H1 (cell line): ENCODE measurements at regions not wholly inside any gene's neighbourhood (a gene's known extent, or its start where the extent isn't known, plus 50 kb on each side); places are given as distances from the start of the nearest gene placed in this dataset.

Experiments
- CTCF ChIA-PET: fragments of 300-600 bp; sonication (Branson Sonifier 250); formaldehyde crosslinking; loops from one replicate; lab custom pipeline; 2021; ENCODE audit not compliant: partially characterized antibody; lab: Charles Lee
- POLR2A ChIA-PET: fragments of 300-600 bp; sonication (Branson Sonifier 250); formaldehyde crosslinking; loops from one replicate; lab custom pipeline; 2021; ENCODE audit warnings: inconsistent platforms; ENCODE audit not compliant: partially characterized antibody; lab: Charles Lee
- DNase-seq, 2 experiments: peaks; one replicate each; pipeline versions ENCODE4 v3.0.0 to v3.0.0-alpha.2; 2010 to 2022; ENCODE audit warnings: low spot score in 2 of 2, low read depth in 1 of 2, mixed read lengths in 1 of 2
- FAIRE-seq: peaks from 2 replicates; lab custom pipeline; 2011; peaks lifted over from hg19 to GRCh38; lab: Jason Lieb, UNC
- H2AFZ ChIP-seq: 2 replicates; pipeline ENCODE4 v1.8.1; 2012; ENCODE audit warnings: low read length, inconsistent platforms
- H2AK5ac ChIP-seq: 2 replicates; pipeline ENCODE4 v1.6.1; 2013; ENCODE audit warnings: low read depth, low read length
- H2BK120ac ChIP-seq: replicated peaks from 2 replicates; pipeline ENCODE3; 2013; ENCODE audit warnings: low read depth, low read length, inconsistent platforms
- H2BK12ac ChIP-seq: 2 replicates; pipeline ENCODE4 v1.6.1; 2013; ENCODE audit warnings: low read depth, low read length
- H2BK15ac ChIP-seq: 2 replicates; pipeline ENCODE4 v1.6.1; 2013; ENCODE audit warnings: low read length
- H2BK20ac ChIP-seq: 2 replicates; pipeline ENCODE4 v1.6.1; 2013; ENCODE audit warnings: low read length
- H2BK5ac ChIP-seq: 2 replicates; pipeline ENCODE4 v1.6.1; 2013; ENCODE audit warnings: low read depth, low read length
- H3K14ac ChIP-seq: 2 replicates; pipeline ENCODE4 v1.6.1; 2013; ENCODE audit warnings: inconsistent platforms; ENCODE audit not compliant: insufficient read length
- H3K18ac ChIP-seq: 2 replicates; pipeline ENCODE4 v1.6.1; 2013; ENCODE audit warnings: low read length; ENCODE audit errors: extremely low read depth
- H3K23ac ChIP-seq: 2 replicates; pipeline ENCODE4 v1.6.1; 2013; ENCODE audit warnings: inconsistent platforms; ENCODE audit not compliant: insufficient read length
- H3K23me2 ChIP-seq: 2 replicates; pipeline ENCODE4 v1.6.1; 2013; ENCODE audit warnings: low read depth, low read length
- H3K27ac ChIP-seq: 2 replicates; pipeline ENCODE4 v1.6.1; 2011; ENCODE audit warnings: low read depth, low read length, inconsistent platforms
- H3K27me3 ChIP-seq, 4 experiments: replicated peaks in 1 of 4; 1 replicate in 1 of 4; 2 replicates in 3 of 4; pipeline versions ENCODE4 v1.6.1 to v1.8.1; 2011 to 2013; ENCODE audit warnings: low read length in 3 of 4, mild to moderate bottlenecking in 3 of 4, inconsistent platforms in 2 of 4, mixed read lengths in 2 of 4, moderate library complexity in 1 of 4; ENCODE audit not compliant: control insufficient read depth in 3 of 4, insufficient read depth in 3 of 4; ENCODE audit errors: extremely low read depth in 1 of 4
- H3K36me3 ChIP-seq, 4 experiments: 2 replicates each; pipeline versions ENCODE4 v1.6.1 to v1.8.1; 2011 to 2013; ENCODE audit warnings: mild to moderate bottlenecking in 4 of 4, low read length in 3 of 4, moderate library complexity in 2 of 4, control low read depth in 1 of 4, inconsistent platforms in 1 of 4; ENCODE audit not compliant: insufficient read depth in 4 of 4, control insufficient read depth in 2 of 4
- H3K4ac ChIP-seq: replicated peaks from 2 replicates; pipeline ENCODE3; 2013; ENCODE audit warnings: low read length, low read depth, mixed read lengths, inconsistent platforms; ENCODE audit not compliant: insufficient read length
- H3K4me1 ChIP-seq, 4 experiments: replicated peaks in 1 of 4; 1 replicate in 1 of 4; 2 replicates in 3 of 4; pipeline versions ENCODE4 v1.6.1 to v1.8.1; 2011 to 2013; ENCODE audit warnings: low read length in 3 of 4, inconsistent platforms in 2 of 4, mixed read lengths in 1 of 4; ENCODE audit not compliant: insufficient read depth in 4 of 4, control insufficient read depth in 3 of 4
- H3K4me2 ChIP-seq, 2 experiments: 2 replicates each; pipeline versions ENCODE4 v1.6.1 to v1.8.1; 2011 to 2013; ENCODE audit warnings: low read depth in 2 of 2, low read length in 2 of 2, control low read depth in 1 of 2, inconsistent platforms in 1 of 2, mild to moderate bottlenecking in 1 of 2; ENCODE audit not compliant: insufficient read depth in 1 of 2
- H3K4me3 ChIP-seq, 4 experiments: fragments of 200-600, 300-600 bp in 1 of 4; sonication (generic), shearing (Covaris generic), sonication (Bioruptor Twin) in 1 of 4; 2 replicates each; pipeline versions ENCODE4 v1.5.1 to v1.8.1; 2011 to 2016; ENCODE audit warnings: low read length in 4 of 4, low read depth in 3 of 4, control low read depth in 2 of 4, inconsistent platforms in 2 of 4, mild to moderate bottlenecking in 2 of 4, mixed read lengths in 1 of 4, moderate library complexity in 1 of 4; ENCODE audit not compliant: insufficient read depth in 2 of 4; ENCODE audit errors: extremely low read depth in 1 of 4
- H3K56ac ChIP-seq: replicated peaks from 2 replicates; pipeline ENCODE3; 2013; ENCODE audit warnings: low read depth, mild to moderate bottlenecking, mixed read lengths, low read length, inconsistent platforms; ENCODE audit not compliant: insufficient read length
- H3K79me1 ChIP-seq: 2 replicates; pipeline ENCODE4 v1.6.1; 2013; ENCODE audit warnings: low read depth, low read length, control low read depth
- H3K79me2 ChIP-seq, 2 experiments: 2 replicates each; pipeline versions ENCODE4 v1.6.1 to v1.8.1; 2012 to 2013; ENCODE audit warnings: low read length in 2 of 2, mild to moderate bottlenecking in 2 of 2, inconsistent platforms in 1 of 2; ENCODE audit not compliant: insufficient read depth in 2 of 2, control insufficient read depth in 1 of 2
- H3K9ac ChIP-seq, 4 experiments: replicated peaks in 1 of 4; 1 replicate in 1 of 4; 2 replicates in 3 of 4; pipeline versions ENCODE4 v1.6.1 to v1.8.1; 2011 to 2013; ENCODE audit warnings: low read depth in 3 of 4, low read length in 3 of 4, control low read depth in 2 of 4, mild to moderate bottlenecking in 2 of 4, moderate library complexity in 2 of 4, inconsistent platforms in 1 of 4; ENCODE audit errors: extremely low read depth in 1 of 4
- H3K9me3 ChIP-seq, 2 experiments: 2 replicates each; pipeline versions ENCODE4 v1.6.1 to v1.8.1; 2012 to 2013; ENCODE audit warnings: mild to moderate bottlenecking in 2 of 2, moderate library complexity in 2 of 2, control low read depth in 1 of 2, inconsistent platforms in 1 of 2, low read depth in 1 of 2, low read length in 1 of 2, mixed read lengths in 1 of 2; ENCODE audit not compliant: insufficient read depth in 2 of 2
- H4K20me1 ChIP-seq, 2 experiments: replicated peaks in 1 of 2; 2 replicates each; pipeline versions ENCODE3 to v1.8.1; 2011 to 2013; ENCODE audit warnings: inconsistent platforms in 2 of 2, low read length in 2 of 2, mild to moderate bottlenecking in 1 of 2; ENCODE audit not compliant: insufficient read depth in 2 of 2, control insufficient read depth in 1 of 2
- H4K5ac ChIP-seq: 2 replicates; pipeline ENCODE4 v1.6.1; 2013; ENCODE audit warnings: low read length, low read depth, mixed read lengths, inconsistent platforms; ENCODE audit not compliant: insufficient read length
- H4K8ac ChIP-seq: 2 replicates; pipeline ENCODE4 v1.8.0; 2013; ENCODE audit warnings: mild to moderate bottlenecking, moderate library complexity, low read length, inconsistent platforms; ENCODE audit not compliant: insufficient read depth; ENCODE audit errors: extremely low read depth
- H4K91ac ChIP-seq: replicated peaks from 2 replicates; pipeline ENCODE3; 2013; ENCODE audit warnings: low read length, mixed read lengths, inconsistent platforms; ENCODE audit not compliant: insufficient read length
- BRCA1 ChIP-seq: IDR thresholded peaks from 2 replicates; pipeline ENCODE4 v1.6.1; 2012; ENCODE audit warnings: low read depth, low read length, improper control_type of control experiment
- CEBPB ChIP-seq: IDR thresholded peaks from 2 replicates; pipeline ENCODE4 v1.6.1; 2012; ENCODE audit warnings: low read depth, low read length
- CHD2 ChIP-seq: IDR thresholded peaks from 2 replicates; pipeline ENCODE4 v1.6.1; 2012; ENCODE audit warnings: low read length, improper control_type of control experiment
- CTBP2 ChIP-seq: IDR thresholded peaks from 2 replicates; pipeline ENCODE4 v1.7.0; 2011; ENCODE audit warnings: borderline replicate concordance, mild to moderate bottlenecking, moderate library complexity, mixed read lengths, low read length; ENCODE audit not compliant: insufficient read depth, insufficient read length
- GTF2F1 ChIP-seq: IDR thresholded peaks from 2 replicates; pipeline ENCODE4 v1.6.1; 2012; ENCODE audit warnings: low read depth, low read length, improper control_type of control experiment, borderline replicate concordance
- HDAC6 ChIP-seq: IDR thresholded peaks from one replicate; pipeline ENCODE4 v1.7.1; 2012; ENCODE audit warnings: low read depth, mild to moderate bottlenecking, inconsistent platforms, low read length, moderate library complexity
- RXRA ChIP-seq: IDR thresholded peaks from 2 replicates; pipeline ENCODE4 v1.6.1; 2011; ENCODE audit warnings: low read depth, mild to moderate bottlenecking, low read length, moderate library complexity; ENCODE audit not compliant: insufficient read depth
- SP2 ChIP-seq: IDR thresholded peaks from 2 replicates; pipeline ENCODE4 v1.6.1; 2012; ENCODE audit warnings: mild to moderate bottlenecking, low read length, inconsistent platforms
- SP4 ChIP-seq: IDR thresholded peaks from 2 replicates; pipeline ENCODE4 v1.6.1; 2012; ENCODE audit warnings: low read length, inconsistent platforms
- TCF12 ChIP-seq: IDR thresholded peaks from 2 replicates; pipeline ENCODE4 v1.6.1; 2011; ENCODE audit warnings: low read depth, mild to moderate bottlenecking, low read length
- YY1 ChIP-seq: IDR thresholded peaks from 2 replicates; pipeline ENCODE4 v1.6.1; 2011; ENCODE audit warnings: low read depth, mild to moderate bottlenecking, low read length
- WGBS, 2 experiments: shearing (Covaris generic) in 1 of 2; methylation state at CpG; one replicate each; pipeline versions ENCODE4 v1.1.6 to v1.1.7; 2013 to 2015; ENCODE audit warnings: low lambda C conversion rate in 2 of 2, mixed read lengths in 2 of 2, inconsistent platforms in 1 of 2, low coverage in 1 of 2, missing lambda C conversion rate in 1 of 2; ENCODE audit not compliant: insufficient replicate concordance in 2 of 2, insufficient coverage in 1 of 2, insufficient read length in 1 of 2; ENCODE audit errors: extremely low coverage in 1 of 2, missing lambda C conversion rate in 1 of 2; 5-methylcytosine and 5-hydroxymethylcytosine counted together

DNA sequence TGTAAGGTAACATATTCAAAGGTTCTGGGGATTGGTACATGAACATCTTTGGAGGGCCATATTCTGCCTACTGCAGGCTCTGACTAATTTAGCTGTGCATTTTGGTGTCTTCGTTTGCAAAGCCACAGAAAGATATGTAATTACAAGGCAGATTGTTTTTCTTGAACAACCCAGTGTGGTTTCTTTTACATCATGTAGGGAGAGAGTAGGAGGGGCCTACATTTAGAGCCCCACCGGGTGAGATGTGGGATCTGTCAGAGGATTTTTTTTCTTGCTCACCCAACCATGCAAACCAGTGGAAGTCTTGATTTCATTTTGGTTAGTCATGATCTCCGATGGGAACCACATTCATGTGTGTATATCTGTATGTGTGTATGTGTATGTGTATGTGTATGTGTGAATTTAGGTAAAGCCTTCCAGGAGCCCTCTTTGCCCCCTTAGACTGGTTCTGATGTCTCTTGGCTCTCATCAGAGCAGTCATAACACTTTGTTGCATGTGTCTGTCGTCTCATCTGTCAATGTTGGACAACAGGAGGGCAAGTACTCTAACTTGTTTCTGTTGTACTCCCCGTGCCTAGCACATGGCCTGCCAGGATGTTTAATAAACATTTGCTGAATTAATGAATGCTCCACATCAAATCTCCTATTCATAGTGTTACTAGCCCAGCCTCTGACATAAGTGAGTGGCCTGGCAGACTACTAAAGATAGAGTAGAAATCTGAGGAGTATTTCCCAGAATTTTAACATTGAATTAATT lies 239.9 kb downstream of the MTX2 start:
- no peak overlapping the region for H2BK5ac ChIP-seq
- FAIRE-seq (no peak), DNase-seq (no peak)
- H3K36me3 ChIP-seq: no peaks in the 10 kb centered on the region
- H3K4ac ChIP-seq: no peak overlapping the region
- 83% methylated on average over 5 of the region's 5 CpGs; no CpG with 5 or more reads in 1 of the 2 experiments for WGBS, 2 experiments
- H2AFZ ChIP-seq: no peak overlapping the region
- no peak overlapping the region for H2BK120ac ChIP-seq
- CTCF ChIA-PET: no interaction called here
- no peak overlapping the region for H3K4me2 ChIP-seq
- no peaks in the 10 kb centered on the region for H3K9me3 ChIP-seq
- H3K27ac ChIP-seq: no peak overlapping the region
- H3K56ac ChIP-seq: no peak overlapping the region
- H4K20me1 ChIP-seq: no peaks in the 10 kb centered on the region
- no peak overlapping the region for H4K8ac ChIP-seq
- no peaks in the 10 kb centered on the region for H3K23me2 ChIP-seq
- POLR2A ChIA-PET: no interaction called here
- no peak overlapping the region for H3K23ac ChIP-seq
- no peak overlapping the region for H2AK5ac ChIP-seq
- no peak overlapping the region for H4K5ac ChIP-seq
- no peak overlapping the region for H3K4me3 ChIP-seq
- no peak overlapping the region for H2BK15ac ChIP-seq
- no peak overlapping the region for H2BK20ac ChIP-seq
- H3K79me1 ChIP-seq: no peaks in the 10 kb centered on the region
- H3K18ac ChIP-seq: no peak overlapping the region
- H3K14ac ChIP-seq: no peak overlapping the region
- peaks cover 0 to 1% (median 0%) of the 10 kb centered on the region in 4 experiments; a peak in 2 of 7 replicates for H3K27me3 ChIP-seq
- H3K79me2 ChIP-seq: no peaks in the 10 kb centered on the region
- no peak overlapping the region for H4K91ac ChIP-seq
- no peaks in the 10 kb centered on the region for H3K4me1 ChIP-seq
- H3K9ac ChIP-seq: no peak overlapping the region
- no peak overlapping the region for H2BK12ac ChIP-seq
- TF ChIP-seq SP2 (no peak), YY1 (no peak), RXRA (no peak), BRCA1 (no peak), CEBPB (no peak), CHD2 (no peak), CTBP2 (no peak), GTF2F1 (no peak), HDAC6 (no peak), TCF12 (no peak), SP4 (no peak)
